ENCODE measurements at regions not wholly inside any gene's neighbourhood (a gene's known extent, or its start where the extent isn't known, plus 50 kb on each side); places are given as distances from the start of the nearest gene placed in this dataset.

- no peak for TF ChIP-seq CTCF (IDR thresholded peaks at IDR 0.05)
- no peak for TF ChIP-seq ZFX (IDR thresholded peaks at IDR 0.05; ENCODE audit: borderline replicate concordance)
These were observed 410.1 kb upstream of the TSHZ3 start for GRCh38 chr19:31759359-31759758.
